ENCODE measurements at regions not wholly inside any gene's neighbourhood (a gene's known extent, or its start where the extent isn't known, plus 50 kb on each side); places are given as distances from the start of the nearest gene placed in this dataset.

DNA sequence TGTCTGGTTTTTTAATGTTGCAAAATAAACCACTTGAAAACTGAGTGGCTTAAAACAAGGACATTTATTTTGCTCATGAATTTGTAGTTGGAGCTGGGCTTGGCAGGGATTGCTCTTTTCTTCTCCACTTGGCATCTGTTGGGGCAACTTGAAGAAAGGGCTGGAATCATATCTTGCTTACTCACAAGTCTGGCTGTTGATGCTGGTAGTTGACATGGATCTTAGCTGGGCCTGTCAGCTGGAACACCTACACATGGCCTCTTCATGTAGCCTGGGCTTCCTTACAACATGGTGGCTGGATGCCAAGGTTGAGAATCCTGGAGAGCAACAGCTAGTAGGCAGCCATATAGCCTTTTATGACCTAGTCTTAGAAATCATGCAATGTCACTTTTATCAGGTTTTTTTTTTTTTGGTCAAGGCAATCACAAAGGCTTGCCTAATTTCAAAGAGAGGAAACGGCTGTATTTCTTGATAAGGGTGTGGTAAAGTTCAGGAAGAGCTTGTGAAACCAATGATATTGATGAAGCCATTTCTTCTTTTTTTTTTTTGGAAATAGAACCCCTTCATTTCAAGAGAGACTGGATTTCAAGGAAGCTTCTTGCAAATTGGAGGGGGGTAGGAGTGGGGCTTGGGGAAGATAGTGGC lies 262.1 kb downstream of the IL20RB start:
- Histone ChIP-seq H3K36me3 (ENCODE audit: low read length) (no peaks in the 10 kb centered on the region), H3K9me2 (replicated peaks; ENCODE audit: insufficient read depth, low read length) (no peaks in the 10 kb centered on the region), H3K27me3 (ENCODE audit: low read length) (no peaks in the 10 kb centered on the region), H3F3A (ENCODE audit: insufficient read depth) (no peaks in the 10 kb centered on the region), H2AFZ (ENCODE audit: low read depth, low read length, severe bottlenecking) (no peak overlapping the region), H3K27ac (ENCODE audit: low read depth, low read length) (no peak overlapping the region), H3K4me2 (ENCODE audit: low read depth, low read length, poor library complexity, severe bottlenecking) (no peak overlapping the region), H3K9ac (ENCODE audit: low read length) (no peak overlapping the region), H3K9me3 (ENCODE audit: insufficient read depth, low read length) (no peaks in the 10 kb centered on the region), H4K20me1 (ENCODE audit: low read depth, low read length) (no peaks in the 10 kb centered on the region), H3K79me2 (ENCODE audit: insufficient read depth, low read length) (no peaks in the 10 kb centered on the region), H3K4me3 (ENCODE audit: insufficient read depth, low read length, poor library complexity, severe bottlenecking) (no peak overlapping the region)
- TF ChIP-seq, protein P1, sequence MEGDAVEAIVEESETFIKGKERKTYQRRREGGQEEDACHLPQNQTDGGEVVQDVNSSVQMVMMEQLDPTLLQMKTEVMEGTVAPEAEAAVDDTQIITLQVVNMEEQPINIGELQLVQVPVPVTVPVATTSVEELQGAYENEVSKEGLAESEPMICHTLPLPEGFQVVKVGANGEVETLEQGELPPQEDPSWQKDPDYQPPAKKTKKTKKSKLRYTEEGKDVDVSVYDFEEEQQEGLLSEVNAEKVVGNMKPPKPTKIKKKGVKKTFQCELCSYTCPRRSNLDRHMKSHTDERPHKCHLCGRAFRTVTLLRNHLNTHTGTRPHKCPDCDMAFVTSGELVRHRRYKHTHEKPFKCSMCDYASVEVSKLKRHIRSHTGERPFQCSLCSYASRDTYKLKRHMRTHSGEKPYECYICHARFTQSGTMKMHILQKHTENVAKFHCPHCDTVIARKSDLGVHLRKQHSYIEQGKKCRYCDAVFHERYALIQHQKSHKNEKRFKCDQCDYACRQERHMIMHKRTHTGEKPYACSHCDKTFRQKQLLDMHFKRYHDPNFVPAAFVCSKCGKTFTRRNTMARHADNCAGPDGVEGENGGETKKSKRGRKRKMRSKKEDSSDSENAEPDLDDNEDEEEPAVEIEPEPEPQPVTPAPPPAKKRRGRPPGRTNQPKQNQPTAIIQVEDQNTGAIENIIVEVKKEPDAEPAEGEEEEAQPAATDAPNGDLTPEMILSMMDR (IDR thresholded peaks at IDR 0.05; ENCODE audit: insufficient read depth, low read length, poor library complexity, severe bottlenecking), result no peak
- no peak for TF ChIP-seq EZH2phosphoT487 (conservative IDR thresholded peaks at IDR 0.05; ENCODE audit: low read length)

- Histone ChIP-seq H3K27me3 (ENCODE audit: low read length) (no peaks in the 10 kb centered on the region), H3K4me2 (ENCODE audit: low read depth, low read length, poor library complexity, severe bottlenecking) (no peak overlapping the region), H3F3A (ENCODE audit: insufficient read depth) (no peaks in the 10 kb centered on the region), H3K9me3 (ENCODE audit: insufficient read depth, low read length) (no peaks in the 10 kb centered on the region), H2AFZ (ENCODE audit: low read depth, low read length, severe bottlenecking) (no peak overlapping the region), H3K36me3 (ENCODE audit: low read length) (no peaks in the 10 kb centered on the region), H3K4me3 (ENCODE audit: insufficient read depth, low read length, poor library complexity, severe bottlenecking) (no peak overlapping the region), H3K9ac (ENCODE audit: low read length) (no peak overlapping the region), H3K79me2 (ENCODE audit: insufficient read depth, low read length) (no peaks in the 10 kb centered on the region), H3K9me2 (replicated peaks; ENCODE audit: insufficient read depth, low read length) (no peaks in the 10 kb centered on the region), H3K27ac (ENCODE audit: low read depth, low read length) (no peak overlapping the region), H4K20me1 (ENCODE audit: low read depth, low read length) (no peaks in the 10 kb centered on the region)
- no peak for TF ChIP-seq EZH2phosphoT487 (conservative IDR thresholded peaks at IDR 0.05; ENCODE audit: low read length)
- TF ChIP-seq, protein P1 (IDR thresholded peaks at IDR 0.05; ENCODE audit: insufficient read depth, low read length, poor library complexity, severe bottlenecking), result no peak
Measured at GRCh38 chr3:137222736-137223225, 265.0 kb downstream of the IL20RB start.

GRCh38 chr3:137224464-137224863 lies 266.7 kb downstream of the IL20RB start:
- Histone ChIP-seq H3K9ac (ENCODE audit: low read length) (no peak overlapping the region), H3K36me3 (ENCODE audit: low read length) (no peaks in the 10 kb centered on the region), H4K20me1 (ENCODE audit: low read depth, low read length) (no peaks in the 10 kb centered on the region), H3K4me2 (ENCODE audit: low read depth, low read length, poor library complexity, severe bottlenecking) (no peak overlapping the region), H3K9me2 (replicated peaks; ENCODE audit: insufficient read depth, low read length) (no peaks in the 10 kb centered on the region), H3K27ac (ENCODE audit: low read depth, low read length) (no peak overlapping the region), H3K9me3 (ENCODE audit: insufficient read depth, low read length) (no peaks in the 10 kb centered on the region), H2AFZ (ENCODE audit: low read depth, low read length, severe bottlenecking) (no peak overlapping the region), H3F3A (ENCODE audit: insufficient read depth) (no peaks in the 10 kb centered on the region), H3K79me2 (ENCODE audit: insufficient read depth, low read length) (no peaks in the 10 kb centered on the region), H3K4me3 (ENCODE audit: insufficient read depth, low read length, poor library complexity, severe bottlenecking) (no peak overlapping the region), H3K27me3 (ENCODE audit: low read length) (no peaks in the 10 kb centered on the region)
- TF ChIP-seq EZH2phosphoT487 (conservative IDR thresholded peaks at IDR 0.05; ENCODE audit: low read length), result no peak
- TF ChIP-seq, protein P1 (IDR thresholded peaks at IDR 0.05; ENCODE audit: insufficient read depth, low read length, poor library complexity, severe bottlenecking), result no peak

Data from SU-DHL-6 (cell line).